Stimulated activated naive CD4-positive, alpha-beta T cell (primary cell): ENCODE measurements at regions not wholly inside any gene's neighbourhood (a gene's known extent, or its start where the extent isn't known, plus 50 kb on each side); places are given as distances from the start of the nearest gene placed in this dataset.

Source experiments
- DNase-seq, 6 experiments: peaks; one replicate each; lab custom pipeline; 2025; lab: John Stamatoyannopoulos, UW

DNA sequence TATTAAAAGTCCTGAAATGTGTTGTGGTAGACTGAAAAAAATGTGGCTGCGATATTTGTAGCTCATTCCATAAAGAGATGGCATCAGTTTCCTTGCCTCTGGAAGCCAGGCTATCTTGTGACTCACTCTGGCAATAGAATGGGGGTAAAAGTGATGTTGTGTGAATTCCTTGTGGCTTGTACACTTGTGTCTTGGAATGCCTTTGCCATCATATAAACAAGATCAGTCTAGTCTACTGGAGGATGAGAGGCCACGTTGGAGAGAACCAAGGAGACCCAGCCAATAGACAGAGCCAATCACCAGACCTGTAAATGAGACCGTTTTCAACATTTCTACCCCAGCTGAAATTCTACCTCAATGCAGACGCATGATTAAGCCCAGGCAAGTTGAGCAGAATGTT, 254.1 kb downstream of the TRIB2 start:
- no peak for DNase-seq

DNA sequence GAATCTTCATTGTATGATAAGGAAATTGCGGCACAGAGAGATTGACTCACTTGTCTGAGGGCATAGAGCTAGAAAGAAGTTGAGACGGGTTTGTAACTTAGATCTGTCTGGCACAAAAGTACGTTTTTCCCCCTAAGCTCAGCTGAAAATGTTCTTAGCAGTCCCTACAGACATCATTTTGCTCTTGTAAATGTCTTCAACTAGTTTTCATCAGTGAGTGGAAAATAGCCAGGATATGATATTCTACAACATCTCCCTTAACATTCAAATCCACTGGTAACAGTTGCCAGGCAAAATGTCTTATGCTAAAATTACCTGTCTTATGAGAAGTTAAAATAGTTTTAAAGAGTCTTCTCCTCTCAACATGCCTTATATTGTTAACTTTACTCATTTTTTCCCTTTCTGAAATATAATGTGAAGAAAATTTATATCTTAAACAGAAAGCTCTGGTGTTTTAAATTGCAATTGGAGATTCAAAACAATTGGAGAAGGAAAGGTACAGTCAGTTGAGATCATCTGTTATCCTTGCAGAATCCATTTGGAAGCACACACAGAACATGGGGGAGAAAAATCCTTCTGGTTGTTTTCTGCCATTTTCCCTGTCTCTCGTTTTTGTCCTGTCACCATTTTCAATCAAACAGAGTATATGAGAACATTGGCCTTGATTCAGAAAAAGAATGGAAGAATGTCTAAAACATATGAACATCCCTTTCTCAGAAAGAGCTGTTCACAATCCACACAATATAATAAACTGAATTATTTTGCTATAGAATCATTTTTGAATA, 255.0 kb downstream of the TRIB2 start:
- DNase-seq, result no peak

DNA sequence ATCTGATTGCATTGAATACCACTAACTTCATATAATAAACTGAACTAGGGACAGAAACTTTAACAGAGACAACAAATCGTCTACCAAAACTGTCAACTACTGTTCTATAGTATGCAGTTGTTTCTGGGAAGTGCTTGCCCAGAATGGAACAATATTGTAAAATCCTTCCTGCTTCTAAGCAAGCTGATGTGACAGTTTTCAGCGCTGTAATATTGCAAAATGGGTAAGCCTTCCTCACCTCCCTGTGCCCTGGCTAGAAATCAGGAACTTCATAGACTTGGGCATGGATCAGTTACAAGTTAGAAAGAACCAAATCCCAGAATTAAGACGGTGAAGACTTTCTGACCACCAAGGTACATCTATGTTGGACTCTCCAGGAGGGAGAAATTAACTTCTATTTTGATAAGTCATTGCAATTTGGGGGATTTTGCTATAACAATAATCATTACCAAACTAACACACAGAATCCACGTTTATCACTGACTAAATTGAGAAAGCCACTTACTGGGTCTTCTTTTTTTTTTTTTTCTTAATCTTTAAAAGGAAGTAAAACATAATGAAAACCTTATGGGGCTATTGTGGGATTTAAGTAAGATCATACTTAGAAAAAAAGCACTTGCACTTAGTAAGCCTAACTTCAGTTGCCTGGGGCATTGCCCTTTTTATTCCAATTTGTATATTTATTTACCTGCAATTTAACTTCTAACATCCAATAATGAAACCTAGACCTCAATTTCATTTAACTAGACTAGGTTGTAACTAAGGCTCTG, 261.5 kb downstream of the TRIB2 start:
- no peak for DNase-seq

GRCh38 chr2:12979066-12979465, 262.3 kb downstream of the TRIB2 start:
- DNase-seq, result no peak

GRCh38 chr2:12980817-12981216, 264.1 kb downstream of the TRIB2 start:
- DNase-seq, result no peak

- DNase-seq, result no peak
Measured at GRCh38 chr2:12982149-12982584, 265.4 kb downstream of the TRIB2 start.

DNA sequence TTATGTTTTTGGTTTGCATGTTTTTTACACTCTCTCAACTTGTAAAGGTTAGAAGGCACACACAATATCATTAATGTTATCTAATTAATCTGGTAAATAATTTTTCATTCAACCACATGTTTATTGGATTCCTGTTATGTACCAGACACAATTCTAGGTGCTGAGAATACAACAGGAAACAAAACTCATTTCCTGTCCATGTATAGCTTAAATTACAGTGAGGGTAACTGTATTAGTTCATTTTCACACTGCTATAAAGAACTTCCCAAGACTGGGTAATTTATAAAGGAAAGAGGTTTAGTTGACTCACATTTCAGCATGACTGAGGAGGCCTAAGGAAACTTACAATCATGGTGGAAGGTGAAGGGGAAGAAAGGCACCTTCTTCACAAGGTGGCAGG, 270.5 kb downstream of the TRIB2 start:
- DNase-seq, result no peak

DNA sequence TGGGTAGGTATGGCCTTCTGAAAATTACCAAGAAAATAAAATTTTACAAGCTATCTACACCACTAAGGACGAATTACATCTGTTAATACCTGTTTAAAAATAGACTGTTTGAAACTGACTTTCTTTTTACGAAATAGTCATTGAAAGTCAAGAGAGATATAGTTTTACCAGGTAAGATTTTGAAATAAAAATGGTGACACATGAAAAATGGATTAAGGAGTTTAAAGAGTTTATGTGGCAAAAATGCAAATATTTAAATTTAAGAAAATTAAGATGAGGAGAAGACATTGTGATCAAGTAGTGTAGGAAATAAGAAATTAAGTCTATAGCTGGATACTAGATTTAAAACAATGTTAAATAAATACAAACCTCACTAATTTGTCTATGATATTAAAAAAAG, 271.5 kb downstream of the TRIB2 start:
- DNase-seq, result no peak

- no peak for DNase-seq
Measured at GRCh38 chr2:12990523-12990922, 273.8 kb downstream of the TRIB2 start.

DNA sequence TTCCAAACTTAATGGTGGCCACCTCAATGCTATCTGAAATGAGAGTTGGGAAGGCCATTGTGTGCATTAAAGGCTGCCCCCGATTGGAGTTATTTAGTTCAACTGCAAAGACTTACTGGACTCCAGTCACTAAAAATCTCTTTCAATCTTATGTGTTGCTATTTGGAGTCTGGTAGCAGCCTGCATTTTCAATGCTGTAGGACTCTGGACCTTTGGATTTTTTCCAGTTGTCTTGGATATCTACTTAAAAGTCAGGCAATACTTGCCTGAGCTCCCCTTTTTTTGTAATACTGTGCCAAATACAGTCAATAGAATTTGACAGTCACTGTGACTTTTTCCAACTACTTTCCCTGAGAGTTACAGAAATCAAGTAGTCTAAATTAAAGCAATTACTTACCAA, 281.9 kb downstream of the TRIB2 start:
- no peak for DNase-seq

DNA sequence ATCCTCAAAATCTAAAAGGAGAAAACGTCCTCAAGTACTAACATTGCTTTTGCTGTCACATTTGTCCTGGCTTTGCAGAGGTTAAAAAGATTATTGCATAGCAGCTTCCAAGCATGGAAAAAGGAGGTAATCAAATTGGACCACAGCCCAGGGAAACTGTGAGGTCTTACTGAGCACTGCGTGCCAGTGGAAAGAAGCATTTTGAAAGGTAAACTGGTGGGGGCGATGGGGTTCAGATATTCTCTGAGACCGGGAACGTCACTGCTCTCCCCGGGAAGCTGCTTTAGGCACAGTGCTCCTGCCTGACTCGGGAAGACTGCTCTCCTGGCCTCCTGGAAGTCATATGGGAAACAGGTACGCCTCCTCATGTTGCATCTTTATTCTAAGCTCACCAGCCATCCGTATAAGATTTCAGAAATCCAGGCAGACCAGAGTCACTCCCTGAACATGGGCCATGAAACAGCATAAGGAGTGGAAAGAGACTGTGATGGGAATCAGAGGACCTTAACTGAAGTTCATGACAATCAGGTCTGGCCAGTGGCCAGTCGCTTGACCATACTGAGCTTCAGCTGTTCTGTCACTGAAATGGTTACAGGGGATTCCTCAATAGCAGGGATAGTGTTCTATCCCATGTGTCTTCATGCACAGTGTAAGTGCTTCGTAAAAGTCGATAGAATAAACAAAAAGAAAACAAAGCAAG, 284.1 kb downstream of the TRIB2 start:
- no peak for DNase-seq

GRCh38 chr2:13001408-13001807, 284.7 kb downstream of the TRIB2 start:
- no peak for DNase-seq

GRCh38 chr2:13002536-13003331, 286.0 kb downstream of the TRIB2 start:
- no peak for DNase-seq

DNA sequence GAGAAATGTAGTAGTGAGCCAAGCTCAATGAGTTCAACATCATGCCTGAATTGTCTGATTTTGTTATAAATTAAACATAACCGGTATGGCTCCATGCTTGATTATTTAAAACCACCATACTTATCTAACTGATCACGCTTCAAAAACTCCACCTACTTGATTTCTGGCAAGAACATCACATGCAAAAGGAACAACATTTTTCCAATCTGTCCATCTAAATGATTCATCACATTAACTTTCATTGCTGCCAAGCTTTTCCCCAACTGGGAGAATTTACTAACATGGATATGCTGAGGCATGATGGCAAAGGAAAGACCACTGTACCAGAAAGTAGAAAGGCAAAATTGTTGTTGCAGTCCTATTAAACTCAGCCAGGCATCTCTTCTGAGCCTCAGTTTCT, 286.8 kb downstream of the TRIB2 start:
- DNase-seq, result no peak

DNA sequence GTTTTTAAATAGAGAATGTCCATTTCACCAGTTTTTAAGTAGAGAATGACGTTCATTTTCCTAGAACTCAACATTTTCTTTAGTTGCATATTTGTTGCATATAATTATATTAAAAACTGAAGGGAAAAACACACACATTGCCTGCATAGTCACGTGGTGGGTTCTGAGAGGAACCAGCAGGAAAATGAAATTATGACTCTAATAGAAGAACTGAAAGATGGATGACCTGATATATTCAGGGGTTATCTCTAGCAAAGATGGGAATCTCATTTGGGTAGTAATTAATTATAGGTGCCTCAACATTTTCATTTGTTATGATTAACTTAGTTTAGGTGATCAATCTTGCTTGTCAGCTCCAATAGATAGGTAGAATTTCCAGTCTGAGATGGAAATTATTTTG, 288.3 kb downstream of the TRIB2 start:
- DNase-seq, result no peak

- DNase-seq, result no peak
Measured at GRCh38 chr2:13005761-13006335, 289.1 kb downstream of the TRIB2 start.

DNA sequence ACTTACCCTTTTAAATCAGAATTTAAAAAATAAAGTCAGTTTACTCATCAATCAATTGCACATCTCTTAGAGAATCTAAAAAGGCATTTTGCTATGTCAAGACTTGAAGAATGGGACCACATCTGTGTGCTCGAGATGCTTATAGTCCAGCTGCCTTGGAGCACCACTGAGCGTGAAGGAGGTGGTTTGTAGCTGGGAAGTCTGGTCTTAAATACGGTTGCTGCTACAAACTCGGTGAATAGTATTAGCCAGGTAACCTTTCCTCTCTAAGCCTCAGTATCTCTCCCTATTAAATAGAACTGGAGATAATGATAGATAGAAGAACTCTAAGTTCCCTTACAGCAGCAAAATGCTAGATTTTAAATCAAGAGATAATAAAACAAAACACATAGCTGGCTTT, 289.7 kb downstream of the TRIB2 start:
- DNase-seq, result no peak

- peak; percentile 21 to 77 (median 36) for DNase-seq
Measured at GRCh38 chr2:13006829-13007717, 290.3 kb downstream of the TRIB2 start.

DNA sequence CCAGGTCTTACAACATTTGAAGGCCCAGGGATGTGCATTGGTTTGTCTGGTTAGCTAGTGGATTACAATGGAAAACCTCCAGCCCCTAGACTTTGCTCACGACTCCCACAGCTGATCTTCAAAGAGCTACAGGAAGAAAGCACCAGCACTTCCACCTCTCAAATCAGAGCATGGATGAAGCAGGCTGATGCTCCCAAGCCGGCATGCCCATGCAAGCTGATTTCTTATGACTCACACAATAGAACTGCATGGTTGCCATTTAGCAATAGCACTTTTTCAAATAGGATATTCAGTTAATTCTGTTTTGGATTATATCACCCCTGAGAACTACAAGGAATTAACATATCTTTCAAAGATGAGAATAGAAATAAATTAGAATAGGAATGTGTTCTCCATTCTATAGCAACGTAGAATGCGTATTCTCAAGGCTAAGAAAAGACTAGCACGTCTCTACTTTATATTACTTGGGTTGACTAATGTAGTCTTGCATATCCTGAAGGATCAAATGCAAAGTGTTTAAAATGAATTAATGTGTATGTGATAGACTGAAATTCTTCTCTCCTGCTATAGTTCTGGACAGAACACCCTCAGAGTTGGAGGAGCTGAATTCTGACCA, 292.4 kb downstream of the TRIB2 start:
- DNase-seq, result no peak

DNA sequence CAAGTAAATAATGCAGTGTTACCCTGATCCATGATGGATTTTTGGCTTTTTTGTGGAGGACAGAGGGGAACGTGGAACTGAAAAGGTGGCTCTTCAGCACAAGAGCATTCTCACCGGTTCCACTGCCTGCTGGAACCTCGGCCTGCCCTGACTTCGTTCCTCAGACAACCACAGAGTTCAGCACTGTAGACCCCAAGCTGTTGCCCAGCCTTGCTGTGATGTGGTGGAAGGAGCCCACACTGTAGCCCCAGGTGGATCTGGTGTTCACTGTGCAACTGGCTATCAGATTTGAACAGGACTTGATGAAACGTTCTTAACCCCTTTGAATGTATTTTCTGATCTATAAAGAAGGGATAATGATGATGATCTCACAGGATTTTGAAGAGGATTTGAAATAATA, 293.5 kb downstream of the TRIB2 start:
- DNase-seq, result no peak
